ENCODE measurements at regions not wholly inside any gene's neighbourhood (a gene's known extent, or its start where the extent isn't known, plus 50 kb on each side); places are given as distances from the start of the nearest gene placed in this dataset.

- Histone ChIP-seq H3K27me3 (no peaks in the 10 kb centered on the region), H3K4me1 (no peaks in the 10 kb centered on the region), H3K36me3 (no peaks in the 10 kb centered on the region), H3K9me3 (no peaks in the 10 kb centered on the region), H3K4me3 (no peak overlapping the region), H3K27ac (no peak overlapping the region)
- TF ChIP-seq POLR2A (IDR thresholded peaks at IDR 0.05) (no peak), CTCF (IDR thresholded peaks at IDR 0.05) (no peak), POLR2AphosphoS5 (IDR thresholded peaks at IDR 0.05; ENCODE audit: insufficient read depth in 1 of 2, low read depth in 1 of 2) (no peak)
- DNase-seq (ENCODE audit: extremely low spot score in 2 of 2): no peak
- intact Hi-C loops (cut with DNase I): no loop called here
These were observed 108.9 kb upstream of the SYNDIG1 start for GRCh38 chr20:24360531-24360930.

GRCh38 chr20:24359321-24360027 lies 110.0 kb upstream of the SYNDIG1 start:
- H3K27me3 ChIP-seq: no peaks in the 10 kb centered on the region
- no peaks in the 10 kb centered on the region for H3K9me3 ChIP-seq
- intact Hi-C loops (cut with DNase I): no loop called here
- H3K4me3 ChIP-seq: no peak overlapping the region
- peak in 1 of 2 donors; percentile 55 for DNase-seq (ENCODE audit: extremely low spot score in 2 of 2)
- H3K36me3 ChIP-seq: no peaks in the 10 kb centered on the region
- no peaks in the 10 kb centered on the region for H3K4me1 ChIP-seq
- TF ChIP-seq CTCF (IDR thresholded peaks at IDR 0.05) (no peak), POLR2AphosphoS5 (IDR thresholded peaks at IDR 0.05; ENCODE audit: insufficient read depth in 1 of 2, low read depth in 1 of 2) (no peak), POLR2A (IDR thresholded peaks at IDR 0.05) (no peak)
- H3K27ac ChIP-seq: no peak overlapping the region

GRCh38 chr20:24357931-24358330 lies 111.5 kb upstream of the SYNDIG1 start:
- no peak for DNase-seq (ENCODE audit: extremely low spot score in 2 of 2)
- Histone ChIP-seq H3K27me3 (no peaks in the 10 kb centered on the region), H3K36me3 (no peaks in the 10 kb centered on the region), H3K9me3 (no peaks in the 10 kb centered on the region), H3K4me3 (no peak overlapping the region), H3K27ac (no peak overlapping the region), H3K4me1 (no peaks in the 10 kb centered on the region)
- TF ChIP-seq POLR2AphosphoS5 (IDR thresholded peaks at IDR 0.05; ENCODE audit: insufficient read depth in 1 of 2, low read depth in 1 of 2) (no peak), POLR2A (IDR thresholded peaks at IDR 0.05) (no peak), CTCF (IDR thresholded peaks at IDR 0.05) (no peak)
- intact Hi-C loops (cut with DNase I): no loop called here

GRCh38 chr20:24357177-24357576 lies 112.3 kb upstream of the SYNDIG1 start:
- H3K36me3 ChIP-seq: no peaks in the 10 kb centered on the region
- H3K4me3 ChIP-seq: no peak overlapping the region
- no peaks in the 10 kb centered on the region for H3K27me3 ChIP-seq
- no peaks in the 10 kb centered on the region for H3K4me1 ChIP-seq
- no peak for DNase-seq (ENCODE audit: extremely low spot score in 2 of 2)
- H3K27ac ChIP-seq: no peak overlapping the region
- TF ChIP-seq POLR2A (IDR thresholded peaks at IDR 0.05) (no peak), CTCF (IDR thresholded peaks at IDR 0.05) (no peak), POLR2AphosphoS5 (IDR thresholded peaks at IDR 0.05; ENCODE audit: insufficient read depth in 1 of 2, low read depth in 1 of 2) (no peak)
- intact Hi-C loops (cut with DNase I): no loop called here
- H3K9me3 ChIP-seq: no peaks in the 10 kb centered on the region

GRCh38 chr20:24353135-24353690 lies 116.2 kb upstream of the SYNDIG1 start:
- no peak for TF ChIP-seq POLR2AphosphoS5 (IDR thresholded peaks at IDR 0.05; ENCODE audit: insufficient read depth in 1 of 2, low read depth in 1 of 2)
- TF ChIP-seq CTCF (IDR thresholded peaks at IDR 0.05): no peak
- TF ChIP-seq POLR2A (IDR thresholded peaks at IDR 0.05): no peak
- no peak overlapping the region for H3K27ac ChIP-seq
- no peaks in the 10 kb centered on the region for H3K27me3 ChIP-seq
- intact Hi-C loops (cut with DNase I): no loop called here
- no peaks in the 10 kb centered on the region for H3K36me3 ChIP-seq
- DNase-seq (ENCODE audit: extremely low spot score in 2 of 2): no peak
- no peaks in the 10 kb centered on the region for H3K4me1 ChIP-seq
- no peak overlapping the region for H3K4me3 ChIP-seq
- H3K9me3 ChIP-seq: no peaks in the 10 kb centered on the region

Data from vagina (tissue), 2 donors.